ENCODE measurements at regions not wholly inside any gene's neighbourhood (a gene's known extent, or its start where the extent isn't known, plus 50 kb on each side); places are given as distances from the start of the nearest gene placed in this dataset.

GRCh38 chr6:104013312-104013971, 846.3 kb downstream of the HACE1 start:
- DNase-seq (ENCODE audit: low spot score in 2 of 2) (no peak), FAIRE-seq (no peak)

DNA sequence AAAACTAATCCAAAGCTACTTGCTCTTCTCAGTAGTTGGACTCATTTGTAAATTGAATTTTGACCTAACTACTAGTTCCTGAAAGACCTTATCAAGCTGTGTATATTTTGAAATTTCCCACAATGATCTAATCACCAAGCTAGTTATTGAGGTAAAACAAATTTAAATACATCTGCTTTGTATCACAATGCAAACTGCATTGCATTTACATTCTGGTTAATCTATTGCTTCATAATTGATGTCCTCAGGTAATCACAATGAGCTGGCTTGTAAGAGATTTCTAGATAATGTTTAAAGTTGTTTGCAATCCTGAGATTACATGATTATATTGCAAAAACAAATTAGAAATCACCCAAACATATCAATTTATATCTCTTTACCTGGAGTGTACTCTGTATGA, 848.8 kb downstream of the HACE1 start:
- DNase-seq (ENCODE audit: low spot score in 2 of 2) (no peak), FAIRE-seq (no peak)

DNA sequence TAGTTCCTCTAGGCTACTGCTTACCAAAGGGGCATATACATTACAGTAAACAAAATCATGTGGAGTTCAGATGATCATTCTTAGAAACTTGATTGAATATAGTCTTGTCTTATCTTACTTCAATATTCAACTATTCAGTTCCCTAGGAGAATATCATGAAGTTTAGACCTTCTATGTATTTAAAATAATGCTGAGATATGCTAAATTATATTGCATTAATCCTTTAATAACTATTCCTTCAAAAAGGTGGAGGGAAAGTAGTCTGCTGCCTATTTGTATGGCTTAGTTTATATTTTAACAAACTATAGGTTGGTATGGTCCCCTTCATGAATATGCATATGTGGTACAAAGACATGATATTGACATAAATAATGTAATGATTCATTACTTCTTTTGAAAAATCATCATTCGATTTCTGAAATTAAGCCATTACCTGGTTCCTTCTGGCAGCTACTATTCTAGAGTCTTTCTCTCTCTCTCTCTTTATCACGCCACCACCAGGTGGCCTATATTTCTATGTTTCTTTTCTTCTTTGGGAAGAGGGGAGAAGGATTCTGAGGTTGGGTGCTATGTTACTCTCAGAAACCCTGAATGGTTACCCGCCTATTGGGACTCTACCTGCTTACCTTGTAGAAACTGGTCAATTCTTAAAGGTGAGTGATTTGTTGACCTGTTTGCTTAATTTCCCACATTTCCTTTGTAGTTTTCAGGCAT, 855.8 kb downstream of the HACE1 start:
- FAIRE-seq (no peak), DNase-seq (ENCODE audit: low spot score in 2 of 2) (no peak)

GRCh38 chr6:103995571-103995970, 864.1 kb downstream of the HACE1 start:
- FAIRE-seq (no peak), DNase-seq (ENCODE audit: low spot score in 2 of 2) (no peak)

DNA sequence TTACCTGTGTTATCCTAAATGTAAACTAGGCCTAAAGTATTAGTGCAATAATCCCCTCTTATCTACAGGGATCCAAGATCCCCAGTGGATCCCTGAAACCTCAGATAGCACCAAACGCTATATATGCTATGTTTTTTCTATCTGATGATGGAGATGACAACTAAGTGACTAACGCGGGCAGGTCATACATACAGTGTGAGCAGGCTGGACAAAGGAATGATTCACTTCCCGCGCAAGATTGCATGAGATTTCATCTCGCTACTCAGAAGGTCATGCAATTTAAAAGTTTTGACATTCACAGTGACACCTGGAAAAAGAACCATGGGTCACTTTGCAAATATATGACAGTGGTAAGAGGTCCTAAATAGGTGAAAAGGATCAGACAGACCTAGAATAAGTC, 875.9 kb downstream of the HACE1 start:
- FAIRE-seq (no peak), DNase-seq (ENCODE audit: low spot score in 2 of 2) (no peak)

- DNase-seq (ENCODE audit: low spot score in 2 of 2) = no peak
- no peak for FAIRE-seq
Measured at GRCh38 chr6:103983011-103983410, 876.7 kb downstream of the HACE1 start.

- DNase-seq (ENCODE audit: low spot score in 2 of 2) = no peak
Measured at GRCh38 chr6:103982574-103982973, 877.1 kb downstream of the HACE1 start.

GRCh38 chr6:103979308-103979707, 880.4 kb downstream of the HACE1 start:
- no peak for DNase-seq (ENCODE audit: low spot score in 2 of 2)
- no peak for FAIRE-seq

More at GRCh38 chr6:103982574-103982973, 877.1 kb downstream of the HACE1 start:
- no peak for FAIRE-seq

GRCh38 chr6:103937389-103937788, 922.3 kb downstream of the HACE1 start:
- FAIRE-seq = no peak

GRCh38 chr6:103925317-103925716, 934.4 kb downstream of the HACE1 start:
- no peak for DNase-seq (ENCODE audit: low spot score in 2 of 2)
- no peak for FAIRE-seq

More at GRCh38 chr6:103937389-103937788, 922.3 kb downstream of the HACE1 start:
- DNase-seq (ENCODE audit: low spot score in 2 of 2) = no peak

- no peak for DNase-seq (ENCODE audit: low spot score in 2 of 2)
- FAIRE-seq = no peak
Measured at GRCh38 chr6:103910018-103910417, 949.7 kb downstream of the HACE1 start.

DNA sequence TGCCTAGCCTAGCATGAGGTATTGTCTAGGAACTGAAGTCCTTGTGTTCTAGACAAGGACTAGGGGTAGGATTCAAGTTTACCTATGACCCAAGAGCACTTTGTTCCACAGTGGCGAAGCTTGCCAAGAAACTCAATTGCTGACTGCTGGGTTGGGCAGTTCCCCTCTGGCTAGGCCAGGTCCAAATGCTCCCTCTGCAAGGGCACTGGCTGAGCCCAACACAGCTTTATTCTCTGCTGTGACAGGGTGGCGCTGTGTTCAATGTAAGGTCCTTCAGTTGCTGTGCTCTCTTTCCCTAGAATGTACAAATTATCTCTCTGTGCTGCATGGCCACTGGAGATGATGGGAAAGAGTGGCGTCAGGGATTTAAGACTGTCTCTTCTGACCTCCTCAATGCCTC, 950.8 kb downstream of the HACE1 start:
- no peak for FAIRE-seq
- DNase-seq (ENCODE audit: low spot score in 2 of 2) = no peak

- DNase-seq (ENCODE audit: low spot score in 2 of 2) (no peak), FAIRE-seq (no peak)
Measured at GRCh38 chr6:103895136-103895535, 964.6 kb downstream of the HACE1 start.

GRCh38 chr6:103893141-103893581, 966.6 kb downstream of the HACE1 start:
- no peak for FAIRE-seq
- no peak for DNase-seq (ENCODE audit: low spot score in 2 of 2)

GRCh38 chr6:103886951-103887350, 972.8 kb downstream of the HACE1 start:
- FAIRE-seq (no peak), DNase-seq (ENCODE audit: low spot score in 2 of 2) (no peak)

DNA sequence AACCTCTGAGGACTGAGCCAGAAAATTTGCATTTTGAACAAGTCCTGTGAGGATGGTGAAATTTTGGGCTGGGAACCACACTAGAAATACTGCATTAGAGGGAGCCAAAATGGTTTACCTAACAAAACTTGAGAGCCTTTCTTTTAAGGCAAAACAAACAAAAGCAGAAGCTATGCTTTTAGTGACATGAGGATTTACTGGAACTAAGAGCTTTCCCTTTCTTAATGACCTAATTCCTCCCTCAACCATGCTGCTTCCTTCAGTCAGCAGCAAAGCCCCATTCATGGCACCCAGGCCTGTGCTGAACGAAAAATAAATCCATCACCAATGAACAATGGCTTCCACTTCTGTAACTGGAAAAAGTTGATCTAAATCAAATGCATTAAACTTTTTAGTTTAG, 974.3 kb downstream of the HACE1 start:
- no peak for FAIRE-seq
- no peak for DNase-seq (ENCODE audit: low spot score in 2 of 2)

GRCh38 chr6:103879800-103880199, 979.9 kb downstream of the HACE1 start:
- DNase-seq (ENCODE audit: low spot score in 2 of 2) = no peak
- no peak for FAIRE-seq

GRCh38 chr6:103875221-103875620, 984.5 kb downstream of the HACE1 start:
- FAIRE-seq (no peak), DNase-seq (ENCODE audit: low spot score in 2 of 2) (no peak)

DNA sequence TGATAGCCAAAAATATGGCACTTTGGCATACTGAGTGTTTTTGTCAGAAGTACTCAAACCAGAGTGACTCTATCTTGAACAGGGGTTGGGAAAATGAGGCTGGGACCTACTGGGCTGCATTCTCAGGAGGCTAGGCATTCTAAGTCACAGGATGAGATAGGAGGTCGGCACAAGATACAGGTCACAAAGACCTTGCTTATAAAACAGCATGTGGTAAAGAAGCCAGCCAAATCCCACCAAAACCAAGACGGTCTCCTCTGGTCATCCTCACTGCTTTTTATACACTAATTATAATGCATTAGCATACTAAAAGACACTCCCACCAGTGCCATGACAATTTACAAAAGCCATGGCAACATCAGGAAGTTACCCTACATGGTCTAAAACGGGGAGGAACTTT, 985.1 kb downstream of the HACE1 start:
- DNase-seq (ENCODE audit: low spot score in 2 of 2) (no peak), FAIRE-seq (no peak)

GRCh38 chr6:103872678-103873077, 987.0 kb downstream of the HACE1 start:
- DNase-seq (ENCODE audit: low spot score in 2 of 2) (no peak), FAIRE-seq (no peak)

GRCh38 chr6:103872233-103872632, 987.5 kb downstream of the HACE1 start:
- no peak for DNase-seq (ENCODE audit: low spot score in 2 of 2)
- no peak for FAIRE-seq

GRCh38 chr6:103870970-103871369, 988.7 kb downstream of the HACE1 start:
- FAIRE-seq (no peak), DNase-seq (ENCODE audit: low spot score in 2 of 2) (no peak)

All from frontal cortex (tissue), 3 donors.